ENCODE measurements at regions not wholly inside any gene's neighbourhood (a gene's known extent, or its start where the extent isn't known, plus 50 kb on each side); places are given as distances from the start of the nearest gene placed in this dataset.

DNA sequence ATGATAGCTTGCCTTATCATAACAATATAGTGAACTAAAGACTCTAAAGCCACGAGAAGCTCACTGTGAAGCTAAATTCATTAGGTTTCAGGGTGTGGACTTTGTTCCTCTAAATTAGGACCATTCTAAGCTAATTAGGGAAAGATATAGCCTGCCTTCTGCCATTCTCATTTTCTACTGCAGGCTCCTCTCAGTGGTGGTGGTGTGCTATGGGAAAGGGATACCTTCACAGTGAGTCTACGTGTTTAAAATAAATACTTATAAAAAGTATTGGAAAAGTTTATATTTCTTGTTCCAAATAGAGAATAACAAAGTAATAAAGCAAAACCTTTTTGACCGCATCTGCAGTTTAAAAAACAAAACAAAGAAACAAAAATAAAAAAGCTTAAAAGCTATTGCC, 327.7 kb downstream of the PAPSS1 start:
- TF ChIP-seq, protein P1, sequence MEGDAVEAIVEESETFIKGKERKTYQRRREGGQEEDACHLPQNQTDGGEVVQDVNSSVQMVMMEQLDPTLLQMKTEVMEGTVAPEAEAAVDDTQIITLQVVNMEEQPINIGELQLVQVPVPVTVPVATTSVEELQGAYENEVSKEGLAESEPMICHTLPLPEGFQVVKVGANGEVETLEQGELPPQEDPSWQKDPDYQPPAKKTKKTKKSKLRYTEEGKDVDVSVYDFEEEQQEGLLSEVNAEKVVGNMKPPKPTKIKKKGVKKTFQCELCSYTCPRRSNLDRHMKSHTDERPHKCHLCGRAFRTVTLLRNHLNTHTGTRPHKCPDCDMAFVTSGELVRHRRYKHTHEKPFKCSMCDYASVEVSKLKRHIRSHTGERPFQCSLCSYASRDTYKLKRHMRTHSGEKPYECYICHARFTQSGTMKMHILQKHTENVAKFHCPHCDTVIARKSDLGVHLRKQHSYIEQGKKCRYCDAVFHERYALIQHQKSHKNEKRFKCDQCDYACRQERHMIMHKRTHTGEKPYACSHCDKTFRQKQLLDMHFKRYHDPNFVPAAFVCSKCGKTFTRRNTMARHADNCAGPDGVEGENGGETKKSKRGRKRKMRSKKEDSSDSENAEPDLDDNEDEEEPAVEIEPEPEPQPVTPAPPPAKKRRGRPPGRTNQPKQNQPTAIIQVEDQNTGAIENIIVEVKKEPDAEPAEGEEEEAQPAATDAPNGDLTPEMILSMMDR (conservative IDR thresholded peaks at IDR 0.05; ENCODE audit: low read length), result no peak
- TF ChIP-seq EZH2phosphoT487 (IDR thresholded peaks at IDR 0.05; ENCODE audit: borderline replicate concordance), result no peak

Data from Loucy (cell line).